RPMI8226 (cell line): ENCODE measurements at regions not wholly inside any gene's neighbourhood (a gene's known extent, or its start where the extent isn't known, plus 50 kb on each side); places are given as distances from the start of the nearest gene placed in this dataset.
A peak's percentile ranks its signal among the peaks of the same experiment; 100 is the strongest.

Experiments used
- DNase-seq: peaks from one replicate; pipeline ENCODE4 v3.0.0-alpha.2; 2015

DNA sequence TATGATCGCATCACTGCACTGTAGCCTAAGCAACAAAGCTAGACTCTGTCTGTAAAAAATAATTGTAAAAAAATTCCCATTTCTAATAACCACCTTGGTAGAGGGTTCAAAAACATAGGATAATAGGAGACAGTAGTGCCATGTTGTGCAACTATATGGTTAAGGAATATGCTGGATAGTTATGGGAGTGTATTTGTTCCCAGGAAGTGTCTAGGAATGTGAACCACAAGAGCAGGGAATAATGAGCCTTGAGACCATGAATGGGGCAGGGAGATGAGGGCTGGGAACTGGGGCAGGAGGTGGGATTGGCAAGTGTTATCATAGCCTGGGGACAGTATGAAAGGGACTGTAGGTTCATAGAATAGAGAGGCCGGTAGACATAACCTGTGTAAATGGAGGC lies 50.4 kb downstream of the RUSC2 start:
- no peak for DNase-seq

DNA sequence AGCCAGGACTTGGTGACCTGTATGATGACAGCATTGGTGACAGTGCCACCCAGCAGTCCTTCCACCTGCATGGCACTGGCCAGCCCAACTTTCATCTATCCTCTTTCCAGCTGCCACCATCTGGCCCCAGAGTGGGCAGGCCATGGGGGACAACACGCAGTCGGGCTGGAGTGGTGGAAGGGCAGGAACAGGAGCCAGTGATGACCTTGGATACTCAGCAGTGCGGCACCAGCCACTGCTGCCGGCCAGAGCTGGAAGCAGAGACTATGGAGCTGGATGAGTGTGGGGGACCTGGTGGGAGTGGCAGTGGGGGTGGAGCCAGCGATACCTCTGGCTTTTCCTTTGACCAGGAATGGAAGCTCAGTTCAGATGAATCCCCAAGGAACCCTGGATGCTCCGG lies 56.9 kb downstream of the RUSC2 start:
- no peak for DNase-seq

DNA sequence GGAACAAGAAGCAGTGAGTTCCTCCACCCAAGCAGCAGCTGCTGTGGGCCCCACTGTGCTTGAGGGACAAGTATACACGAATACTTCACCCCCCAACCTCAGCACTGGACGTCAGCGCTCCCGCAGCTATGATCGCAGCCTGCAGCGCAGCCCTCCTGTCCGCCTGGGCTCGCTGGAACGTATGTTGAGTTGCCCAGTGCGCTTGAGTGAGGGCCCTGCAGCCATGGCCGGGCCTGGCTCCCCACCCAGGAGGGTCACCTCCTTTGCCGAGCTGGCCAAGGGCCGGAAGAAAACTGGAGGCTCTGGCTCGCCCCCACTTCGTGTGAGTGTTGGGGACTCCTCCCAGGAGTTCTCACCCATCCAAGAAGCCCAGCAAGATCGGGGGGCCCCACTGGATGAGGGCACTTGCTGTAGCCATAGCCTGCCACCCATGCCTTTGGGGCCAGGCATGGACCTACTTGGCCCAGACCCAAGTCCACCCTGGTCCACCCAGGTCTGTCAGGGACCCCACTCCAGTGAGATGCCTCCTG lies 57.1 kb upstream of the TESK1 start:
- no peak for DNase-seq

DNA sequence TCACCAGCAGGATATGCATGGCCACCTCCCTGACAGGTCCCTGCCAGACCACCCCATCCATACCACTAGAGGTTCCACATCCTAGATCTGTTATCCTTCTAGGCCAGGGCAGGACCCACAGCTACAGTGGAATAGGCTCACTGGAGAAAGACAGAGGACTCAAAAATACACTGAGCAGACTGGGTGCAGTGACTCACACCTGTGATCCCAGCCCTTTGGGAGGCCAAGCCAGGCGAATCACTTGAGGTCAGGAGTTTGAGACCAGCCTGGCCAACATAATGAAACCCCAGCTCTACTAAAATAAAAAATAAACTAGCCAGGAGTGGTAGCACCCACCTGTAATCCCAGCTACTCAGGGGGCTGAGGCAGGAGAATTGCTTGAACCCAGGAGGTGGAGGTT lies 56.5 kb upstream of the TESK1 start:
- no peak for DNase-seq

DNA sequence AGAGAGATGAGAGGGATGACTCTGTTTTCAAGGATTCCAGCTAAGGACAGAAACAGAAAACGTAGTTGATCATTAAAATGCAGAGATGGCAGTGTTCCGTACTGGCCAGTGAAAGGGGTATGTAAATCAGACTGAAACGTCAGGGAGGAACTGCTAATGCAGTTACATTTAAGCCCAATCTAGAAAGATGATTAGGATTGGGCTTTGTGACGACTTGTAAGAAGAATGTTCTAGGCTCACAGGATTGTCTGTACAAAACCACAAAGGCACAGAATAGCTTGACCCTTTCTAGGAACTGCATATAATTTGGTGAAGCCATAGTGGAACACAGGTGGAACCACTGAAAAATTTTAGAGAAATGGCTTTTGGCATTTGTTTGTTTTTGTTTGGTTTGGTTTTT lies 55.6 kb upstream of the TESK1 start:
- no peak for DNase-seq

DNA sequence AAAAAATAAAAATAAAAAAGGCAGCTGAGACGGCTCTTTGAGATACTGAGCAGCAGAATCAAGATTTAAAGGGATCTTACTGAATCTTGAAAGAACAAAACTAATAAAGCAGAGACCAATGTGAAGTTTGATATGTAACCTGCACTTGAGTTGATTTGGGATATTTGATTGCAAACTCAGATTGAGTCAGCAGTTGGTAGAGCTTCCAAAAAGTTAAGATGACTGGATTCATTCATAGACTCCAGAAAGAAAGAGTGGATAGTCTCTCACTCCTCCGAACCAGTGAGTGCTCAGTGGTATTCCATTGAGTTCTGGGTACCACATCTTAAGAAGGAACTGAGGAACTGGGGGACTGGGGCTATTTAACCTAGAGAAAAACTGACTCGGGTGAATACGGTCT lies 52.7 kb upstream of the TESK1 start:
- no peak for DNase-seq

DNA sequence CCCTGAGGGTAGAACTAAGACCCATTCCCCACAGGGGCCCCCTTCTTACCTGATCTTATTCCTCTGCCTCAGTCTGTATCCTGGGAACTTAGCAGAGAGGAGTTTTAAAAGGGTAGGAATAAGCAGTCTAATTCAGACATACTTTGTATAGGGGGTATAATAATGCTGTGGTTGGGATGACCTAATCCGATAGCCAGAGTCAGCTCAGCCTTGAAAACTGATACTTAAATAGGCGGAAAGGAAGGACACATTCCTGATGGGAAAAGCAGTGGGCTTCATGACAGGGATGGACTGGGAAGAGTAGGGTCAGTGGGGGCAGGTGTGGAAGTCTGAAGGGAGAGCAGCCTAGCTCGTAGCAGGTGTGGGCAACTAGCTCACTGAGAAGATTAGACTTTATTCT lies 52.2 kb upstream of the TESK1 start:
- no peak for DNase-seq

DNA sequence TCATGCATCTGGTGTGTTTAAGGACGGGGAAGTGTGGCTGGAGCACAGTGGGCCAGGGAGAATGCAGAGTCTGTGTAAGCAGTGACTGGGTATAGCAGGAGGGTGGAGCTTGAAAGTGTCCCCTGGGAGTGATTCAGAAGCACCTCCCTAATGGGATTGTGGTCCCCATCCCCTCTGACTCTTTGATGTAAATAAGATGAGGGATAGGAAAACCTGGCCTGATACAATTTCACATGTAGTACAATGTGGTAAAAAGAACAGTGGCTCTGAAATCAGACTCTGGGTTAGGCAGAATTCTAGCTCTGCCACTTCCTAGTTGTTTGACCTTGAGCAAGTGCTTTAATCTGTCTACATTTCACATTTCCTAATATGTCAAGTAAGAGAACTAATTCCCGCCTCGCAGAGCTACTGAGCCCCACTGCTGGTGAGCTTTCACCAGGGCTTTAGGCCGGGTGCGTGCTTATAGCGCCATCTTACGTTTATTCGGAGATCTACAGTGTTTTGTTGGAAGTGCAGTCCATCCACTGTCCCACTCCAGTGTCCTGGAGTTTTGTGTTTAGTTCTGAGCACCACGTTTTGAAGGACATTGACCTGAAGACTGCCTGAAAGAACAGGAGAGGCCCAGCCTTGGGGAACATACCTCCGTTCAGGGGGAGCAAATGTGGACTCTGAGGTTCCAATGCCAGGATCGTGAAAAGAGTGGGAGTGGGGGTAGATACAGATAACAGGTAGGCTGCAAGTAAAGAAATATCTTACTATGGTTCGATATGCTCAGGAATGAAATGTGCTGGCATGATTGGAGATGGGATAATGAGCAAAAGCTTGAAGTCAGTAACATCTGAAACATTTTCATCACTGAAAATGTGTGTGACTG lies 51.2 kb upstream of the TESK1 start:
- DNase-seq = peak; percentile 65

DNA sequence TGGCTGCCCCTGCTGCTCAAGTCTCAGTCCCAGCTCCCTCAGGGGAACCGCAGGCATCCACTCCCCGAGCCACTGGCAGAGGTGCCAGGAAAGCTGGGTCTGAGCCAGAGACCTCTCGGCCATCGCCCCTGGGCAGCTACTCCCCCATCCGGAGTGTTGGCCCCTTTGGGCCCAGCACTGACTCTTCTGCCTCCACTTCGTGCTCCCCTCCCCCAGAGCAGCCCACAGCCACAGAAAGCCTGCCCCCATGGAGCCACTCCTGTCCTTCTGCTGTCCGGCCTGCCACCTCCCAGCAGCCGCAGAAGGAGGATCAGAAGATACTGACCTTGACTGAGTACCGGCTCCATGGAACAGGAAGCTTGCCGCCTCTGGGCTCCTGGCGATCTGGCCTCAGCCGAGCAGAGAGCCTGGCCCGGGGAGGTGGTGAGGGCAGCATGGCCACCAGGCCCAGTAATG lies 49.8 kb upstream of the TESK1 start:
- no peak for DNase-seq
